GM19238 (cell line): ENCODE measurements at regions not wholly inside any gene's neighbourhood (a gene's known extent, or its start where the extent isn't known, plus 50 kb on each side); places are given as distances from the start of the nearest gene placed in this dataset.

Source experiments
- DNase-seq: peaks from one replicate; pipeline ENCODE4 v3.0.0; 2011; ENCODE audit warnings: low spot score; ENCODE audit not compliant: insufficient read length

DNA sequence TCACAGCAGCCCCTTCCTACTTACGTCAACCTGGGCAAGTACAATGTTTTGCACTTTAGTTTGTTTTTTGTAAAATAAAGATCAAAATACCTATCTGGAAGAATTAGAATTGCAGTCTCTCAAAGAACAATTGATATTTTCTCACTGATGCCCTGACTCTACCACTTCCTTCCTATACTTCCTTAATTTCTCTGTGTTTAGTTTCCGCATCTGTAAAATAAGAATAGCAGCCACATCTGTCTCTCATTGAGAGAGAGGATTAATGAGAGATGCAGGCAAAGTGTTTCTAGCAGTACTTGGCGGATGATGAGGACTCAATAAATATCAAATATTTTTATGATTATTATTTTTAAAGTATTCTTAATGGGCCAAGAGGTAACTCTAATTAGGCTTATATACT is 122.6 kb upstream of the PIEZO2 start:
- DNase-seq: no peak

- DNase-seq: no peak
Measured at GRCh38 chr18:11269257-11269656, 119.9 kb upstream of the PIEZO2 start.

GRCh38 chr18:11268741-11269233 is 119.4 kb upstream of the PIEZO2 start:
- DNase-seq: no peak

DNA sequence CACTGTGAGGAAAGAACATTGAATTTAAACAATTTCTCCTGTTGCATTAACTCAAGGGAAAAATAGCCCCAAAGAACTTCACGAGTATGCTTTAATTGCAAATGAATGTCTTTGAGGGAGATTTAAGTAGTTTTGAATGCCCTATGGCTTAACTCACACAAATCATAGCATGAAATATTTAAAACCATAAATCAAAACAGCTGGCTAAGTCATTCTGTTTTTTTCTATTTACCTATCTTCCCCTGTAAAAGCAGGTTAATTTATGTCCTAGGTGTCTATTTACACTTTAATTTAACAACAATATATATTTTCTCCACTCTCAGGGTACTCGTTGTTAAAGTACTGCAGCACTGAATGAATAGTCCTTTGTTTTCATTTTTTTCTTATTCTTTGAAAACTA is 118.8 kb upstream of the PIEZO2 start:
- no peak for DNase-seq

- no peak for DNase-seq
Measured at GRCh38 chr18:11266781-11267480, 117.6 kb upstream of the PIEZO2 start.

- no peak for DNase-seq
Measured at GRCh38 chr18:11261486-11261885, 112.1 kb upstream of the PIEZO2 start.

DNA sequence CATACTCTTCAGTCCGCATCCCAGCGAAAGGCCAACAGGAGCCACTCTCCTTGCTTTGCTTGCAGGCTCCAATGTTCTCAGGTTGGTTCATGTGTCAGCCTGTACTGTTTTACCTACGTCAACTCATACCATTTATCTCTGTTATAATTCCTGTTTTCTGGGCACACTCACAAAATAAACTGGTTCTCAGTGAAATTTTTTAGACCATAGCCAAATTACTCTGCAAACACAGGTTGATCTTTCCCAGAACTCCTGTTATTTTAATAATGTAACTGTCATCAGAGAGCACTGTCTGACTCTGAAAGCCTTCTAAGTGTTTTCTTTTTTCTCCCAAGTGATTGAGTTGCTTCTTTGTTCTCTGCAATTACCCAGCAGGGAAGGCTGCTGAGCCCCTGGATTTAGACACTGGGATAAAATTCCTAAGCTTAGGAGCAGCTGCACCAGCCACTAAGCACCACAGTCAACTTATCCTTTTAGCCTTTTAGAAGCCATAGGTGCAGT is 111.6 kb upstream of the PIEZO2 start:
- DNase-seq: no peak

DNA sequence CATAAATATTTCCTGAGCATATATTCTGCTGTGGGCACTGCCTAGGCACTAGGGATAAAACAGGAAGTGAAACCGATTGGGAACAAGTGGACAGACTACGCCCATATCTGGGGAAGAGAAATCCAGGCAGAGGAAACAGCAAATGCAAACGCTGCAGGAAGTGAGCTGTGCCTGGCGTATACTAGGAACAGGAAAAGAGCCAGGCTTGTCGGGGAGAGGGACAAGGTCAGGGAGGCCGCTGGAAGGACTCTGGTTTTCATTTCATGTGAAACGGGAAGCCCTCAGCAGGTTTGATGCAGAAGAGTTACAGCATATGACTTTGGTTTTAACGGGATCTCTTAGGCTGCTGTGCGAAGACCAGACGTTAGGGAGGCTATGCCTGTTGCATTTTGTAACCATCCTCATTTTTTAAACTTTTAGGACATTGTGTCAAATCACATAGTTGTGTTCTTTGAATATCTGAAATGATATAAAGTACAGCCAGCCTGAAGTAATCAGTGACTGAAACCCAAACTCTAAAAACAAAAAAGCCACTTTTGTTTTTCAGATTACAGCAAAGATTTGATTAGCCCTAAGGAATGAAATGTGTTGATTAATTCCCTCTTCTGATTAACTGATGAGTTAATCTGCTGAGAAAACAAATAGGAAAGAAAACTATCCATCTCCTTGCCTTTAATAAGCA is 110.2 kb upstream of the PIEZO2 start:
- no peak for DNase-seq

GRCh38 chr18:11258039-11258610 is 108.8 kb upstream of the PIEZO2 start:
- DNase-seq: no peak

- no peak for DNase-seq
Measured at GRCh38 chr18:11256251-11256650, 106.9 kb upstream of the PIEZO2 start.

GRCh38 chr18:11251891-11252270 is 102.5 kb upstream of the PIEZO2 start:
- DNase-seq: no peak

DNA sequence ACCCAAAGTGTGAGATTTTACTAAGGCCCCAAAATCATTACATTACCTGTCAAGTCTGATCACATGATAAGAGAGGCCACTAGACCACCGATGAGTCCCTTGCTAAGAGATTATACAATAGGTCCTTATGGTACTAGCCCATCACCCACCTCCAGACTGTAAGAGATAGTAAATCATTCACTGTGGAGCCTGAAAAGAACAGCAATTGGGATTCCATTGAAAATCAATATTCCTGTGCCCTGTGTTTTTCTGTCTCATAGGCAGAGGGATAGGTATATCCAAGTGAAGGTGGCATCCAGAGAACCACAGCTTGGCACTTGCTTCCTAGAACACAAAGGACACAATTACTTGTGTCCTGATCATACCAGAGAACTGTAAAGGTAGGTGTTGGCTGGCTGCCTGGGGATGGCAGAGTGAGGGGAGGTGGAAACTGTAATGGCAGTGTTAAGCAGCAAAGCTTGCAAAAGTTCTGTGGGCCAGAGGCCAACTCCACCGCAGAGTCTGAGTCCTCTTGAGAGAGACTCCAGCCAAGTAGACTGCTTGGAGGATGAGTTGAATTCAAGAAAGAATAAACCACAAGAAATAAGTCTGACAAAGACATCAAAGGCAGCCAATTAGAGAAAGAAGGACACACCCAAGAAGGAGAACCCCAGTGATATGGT is 102.0 kb upstream of the PIEZO2 start:
- DNase-seq: no peak

- DNase-seq: no peak
Measured at GRCh38 chr18:11249391-11249790, 100.0 kb upstream of the PIEZO2 start.

DNA sequence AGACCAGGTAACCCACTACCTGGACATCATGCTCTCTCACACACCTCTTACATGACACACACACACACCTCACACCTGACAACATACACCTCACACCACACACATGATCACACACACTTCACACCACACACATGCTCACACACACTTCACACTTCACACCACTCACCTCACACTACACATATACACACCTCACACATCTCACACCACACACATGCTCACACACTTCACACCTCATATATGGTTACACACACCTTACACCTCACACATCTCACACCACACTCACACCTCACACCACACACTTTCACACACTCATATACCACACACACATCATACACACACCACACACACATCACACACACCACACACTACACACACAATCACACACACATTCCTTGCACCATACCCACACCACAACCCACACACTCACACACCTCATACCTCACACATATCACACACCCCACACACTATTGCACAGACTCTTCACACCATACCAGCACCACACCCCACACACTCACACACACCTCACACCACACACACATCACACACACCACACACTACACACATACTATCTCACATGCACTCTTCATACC is 98.1 kb upstream of the PIEZO2 start:
- no peak for DNase-seq

DNA sequence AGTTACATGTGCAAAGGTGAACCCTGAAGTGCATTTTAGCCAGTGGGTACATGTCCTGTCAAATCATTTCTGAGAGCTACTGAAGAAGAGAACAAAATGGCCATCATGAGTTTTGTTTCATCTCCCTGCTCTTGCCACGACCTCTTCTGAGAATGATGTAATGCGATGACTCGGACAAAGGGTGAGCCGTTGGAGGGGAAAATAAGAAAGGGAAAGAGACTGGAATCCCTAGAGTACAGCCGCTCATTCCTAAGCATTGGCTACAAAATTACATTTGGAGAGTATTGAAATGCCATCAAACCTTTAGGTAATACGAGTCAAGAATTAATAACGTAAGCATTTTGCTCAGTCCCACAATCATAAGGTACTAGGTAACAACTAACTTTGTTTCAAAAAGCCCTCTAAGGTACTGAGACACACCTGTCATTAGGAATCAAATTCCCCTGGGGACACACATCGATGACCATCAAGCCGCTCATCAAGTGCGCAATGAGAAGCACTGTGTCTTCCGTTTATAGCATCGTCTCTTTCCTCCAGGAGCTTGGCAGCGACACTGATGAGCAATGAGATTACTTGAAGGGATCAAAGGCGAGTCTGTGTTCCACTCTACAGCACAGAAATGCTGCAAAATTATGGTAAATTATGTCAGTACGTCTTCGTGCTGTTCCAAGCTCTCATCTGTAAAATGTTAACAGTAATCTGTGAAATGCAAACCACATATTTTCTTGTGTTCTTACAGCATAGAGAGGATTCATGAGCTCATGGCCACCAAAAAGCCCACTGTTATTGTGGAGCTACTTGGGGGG is 97.3 kb upstream of the PIEZO2 start:
- no peak for DNase-seq

- DNase-seq: no peak
Measured at GRCh38 chr18:11245879-11246278, 96.5 kb upstream of the PIEZO2 start.

DNA sequence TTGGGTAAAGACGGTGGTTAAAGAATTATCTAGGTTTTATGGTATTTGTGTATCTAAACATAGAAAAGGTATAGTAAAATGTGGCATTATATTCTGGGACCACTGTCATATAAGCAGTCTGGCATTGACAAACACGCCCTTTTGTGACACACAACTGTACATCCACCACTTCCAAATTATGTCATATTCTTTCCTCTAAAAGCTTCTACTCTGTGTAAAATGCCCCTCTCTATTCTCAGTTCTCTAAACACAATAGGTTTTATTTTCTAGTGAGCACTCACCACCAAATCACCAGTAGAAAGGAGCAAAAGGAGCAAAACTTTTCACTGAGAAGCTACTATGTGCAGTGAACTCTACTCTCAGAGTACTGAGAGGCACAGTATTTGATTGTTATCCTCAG is 88.1 kb upstream of the PIEZO2 start:
- no peak for DNase-seq

- no peak for DNase-seq
Measured at GRCh38 chr18:11237066-11237465, 87.7 kb upstream of the PIEZO2 start.

DNA sequence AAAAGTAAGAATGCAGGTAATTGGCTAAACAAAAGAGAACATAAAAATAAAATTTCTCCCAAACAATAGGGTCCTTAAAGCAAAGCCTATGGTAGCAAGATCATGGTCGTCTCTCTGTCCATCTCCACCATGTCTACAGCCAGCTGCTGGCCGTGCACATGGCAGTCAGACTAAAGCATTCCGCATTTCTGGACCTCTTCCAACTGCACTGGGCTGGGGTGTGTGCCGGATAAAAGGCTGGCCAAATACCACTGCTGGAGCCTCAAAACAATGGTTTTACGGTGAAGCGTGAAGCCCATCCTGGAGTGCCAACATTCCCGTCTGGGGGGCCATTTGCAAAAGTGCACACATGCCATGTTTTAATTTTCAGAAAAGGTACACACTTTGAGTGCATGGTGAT is 74.8 kb upstream of the PIEZO2 start:
- DNase-seq: no peak

DNA sequence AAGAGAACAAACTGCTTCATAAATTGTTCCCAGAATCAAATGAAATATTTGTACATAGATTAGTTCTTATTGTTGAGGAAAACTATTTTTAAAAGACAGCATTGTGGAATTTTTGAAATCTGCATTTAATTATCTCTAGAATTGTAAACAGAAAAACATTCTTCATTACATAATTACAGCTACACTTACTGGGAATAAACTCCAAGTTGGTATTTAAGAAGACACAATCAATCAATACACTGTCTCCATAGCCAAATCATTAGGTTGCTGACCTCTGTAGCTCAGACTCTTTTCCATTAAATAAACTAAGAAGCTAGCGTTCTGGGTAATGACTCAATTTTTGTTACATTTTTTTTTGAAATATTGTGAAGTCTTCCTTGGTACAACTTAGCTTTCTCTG is 70.2 kb upstream of the PIEZO2 start:
- no peak for DNase-seq

- no peak for DNase-seq
Measured at GRCh38 chr18:11215216-11215615, 65.8 kb upstream of the PIEZO2 start.
